TTC549 (cell line): ENCODE measurements at regions not wholly inside any gene's neighbourhood (a gene's known extent, or its start where the extent isn't known, plus 50 kb on each side); places are given as distances from the start of the nearest gene placed in this dataset.
"Not testable (repeated sequence)": the region's sequence is repeated elsewhere in the genome, so short reads cannot be mapped to it uniquely, and the experiment has no call there.

Experiments used
- FAIRE-seq: peaks from 2 replicates; lab custom pipeline; 2012; peaks lifted over from hg19 to GRCh38; lab: Jason Lieb, UNC

DNA sequence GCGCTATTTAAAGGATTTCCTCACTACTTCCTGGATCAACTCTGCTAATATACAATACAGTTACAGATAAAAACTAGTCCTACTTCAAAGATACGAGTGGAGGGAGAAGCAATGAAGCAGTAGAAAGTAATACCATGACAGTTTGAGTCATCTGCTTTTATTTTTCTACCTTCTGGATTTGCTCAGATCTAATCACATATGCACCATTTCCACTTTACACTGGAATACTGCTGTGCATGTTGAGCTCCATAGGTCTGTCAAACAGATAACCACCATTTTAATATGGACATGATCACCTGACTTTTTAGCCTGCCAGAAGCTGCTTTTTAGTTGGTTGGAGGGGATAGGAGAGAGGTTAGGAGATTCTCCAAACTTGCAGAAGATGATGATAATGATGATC, 92.5 kb downstream of the MMUT start:
- no peak for FAIRE-seq

DNA sequence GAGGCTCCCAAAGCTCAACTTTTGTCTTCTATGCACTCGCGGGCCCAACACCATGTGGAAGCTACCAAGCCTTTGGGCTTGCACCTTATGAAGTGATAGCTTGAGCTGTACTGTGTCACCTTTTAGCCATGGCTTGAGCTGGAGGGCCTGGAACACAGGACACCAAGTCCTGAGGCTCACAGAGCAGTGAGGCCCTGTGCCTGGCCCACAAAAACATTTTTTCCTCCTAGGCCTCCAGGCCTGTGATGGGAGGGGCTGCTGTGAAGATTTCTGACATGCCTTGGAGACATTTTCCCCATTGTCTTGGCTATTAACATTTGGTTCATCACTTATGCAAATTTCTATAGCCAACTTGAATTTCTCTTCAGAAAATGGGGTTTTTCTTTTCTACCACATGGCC, 96.5 kb downstream of the MMUT start:
- no peak for FAIRE-seq

DNA sequence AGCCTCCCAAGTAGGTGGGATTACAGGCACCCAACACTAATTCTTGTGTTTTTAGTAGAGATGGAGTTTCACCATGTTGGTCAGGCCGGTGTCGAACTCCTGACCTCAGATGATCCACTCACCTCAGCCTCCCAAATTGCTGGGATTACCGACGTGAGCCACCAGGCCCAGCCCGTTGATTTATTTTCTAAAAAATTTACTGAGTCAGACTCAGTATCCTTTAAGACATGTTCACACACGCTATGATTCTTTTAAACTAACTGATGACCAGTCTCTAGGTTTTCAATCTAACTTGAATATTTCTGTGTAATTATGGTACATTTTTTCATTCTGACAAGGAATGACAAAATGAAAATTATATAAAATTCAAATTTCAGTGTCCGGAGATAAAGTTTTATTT, 114.5 kb downstream of the MMUT start:
- FAIRE-seq, result no peak

DNA sequence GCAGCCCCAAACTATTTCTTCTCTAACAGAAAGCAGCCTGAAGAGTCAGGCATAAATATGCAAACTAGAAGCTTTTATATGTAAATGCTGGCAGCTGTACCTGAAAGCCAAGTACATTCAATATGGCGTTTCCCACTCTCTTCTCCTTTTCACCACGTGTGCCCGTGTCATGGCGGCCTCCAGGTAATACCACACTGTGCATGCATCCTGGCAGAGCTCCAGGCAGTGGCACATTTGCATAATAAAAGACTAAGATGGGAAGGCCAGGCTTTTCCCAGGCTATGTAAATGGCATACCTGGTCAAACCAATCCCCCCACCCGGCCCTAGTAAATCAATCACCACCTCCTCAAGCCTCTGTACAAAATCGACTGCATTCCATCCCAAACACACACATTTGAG, 120.6 kb downstream of the MMUT start:
- no peak for FAIRE-seq

DNA sequence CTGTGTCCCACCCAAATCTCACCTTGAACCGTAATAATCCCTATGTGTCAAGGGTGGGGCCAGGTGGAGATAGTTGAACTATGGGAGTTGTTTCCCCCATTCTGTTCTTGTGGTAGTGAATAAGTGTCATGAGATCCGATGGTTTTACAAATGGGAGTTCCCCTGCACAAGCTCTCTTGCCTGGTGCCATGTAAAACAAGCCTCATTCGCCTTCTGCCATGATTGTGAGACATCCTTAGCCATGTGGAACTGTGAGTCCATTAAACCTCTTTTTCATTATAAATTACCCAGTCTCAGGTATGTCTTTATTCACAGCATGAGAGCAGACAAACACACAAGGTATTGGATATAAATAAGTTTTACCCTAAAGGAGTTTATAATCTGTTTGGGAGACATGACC, 121.2 kb downstream of the MMUT start:
- FAIRE-seq, result no peak

GRCh38 chr6:49339096-49339495, 124.0 kb downstream of the MMUT start:
- no peak for FAIRE-seq

DNA sequence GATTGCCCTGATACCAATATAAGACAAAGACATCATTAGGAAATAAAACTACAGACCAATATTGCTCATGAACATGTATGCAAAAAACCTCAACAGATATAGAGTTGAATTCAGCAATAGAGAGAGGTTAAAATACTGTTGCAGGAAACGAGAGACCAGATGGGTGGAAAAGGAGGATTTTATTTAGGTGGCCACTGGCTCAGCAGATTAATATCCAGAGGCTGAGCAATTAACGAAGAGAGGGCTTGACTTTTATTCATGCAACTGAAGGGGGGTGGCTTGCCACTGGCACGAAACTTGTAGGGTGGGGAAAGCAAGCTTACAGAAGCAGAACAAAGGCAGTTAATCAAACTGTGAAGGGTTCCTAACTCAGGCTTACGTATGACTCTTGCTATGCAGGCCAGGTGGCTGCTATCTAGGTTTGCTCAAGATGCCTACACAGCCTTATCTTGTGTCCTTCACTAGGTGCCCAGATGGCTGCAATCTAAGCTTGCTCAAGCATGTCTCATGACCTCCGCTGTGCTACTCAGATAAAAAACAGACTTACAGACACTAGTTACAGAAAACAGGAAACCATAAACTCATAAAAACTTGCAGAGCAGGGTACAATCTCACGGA, 126.4 kb downstream of the MMUT start:
- no peak for FAIRE-seq

DNA sequence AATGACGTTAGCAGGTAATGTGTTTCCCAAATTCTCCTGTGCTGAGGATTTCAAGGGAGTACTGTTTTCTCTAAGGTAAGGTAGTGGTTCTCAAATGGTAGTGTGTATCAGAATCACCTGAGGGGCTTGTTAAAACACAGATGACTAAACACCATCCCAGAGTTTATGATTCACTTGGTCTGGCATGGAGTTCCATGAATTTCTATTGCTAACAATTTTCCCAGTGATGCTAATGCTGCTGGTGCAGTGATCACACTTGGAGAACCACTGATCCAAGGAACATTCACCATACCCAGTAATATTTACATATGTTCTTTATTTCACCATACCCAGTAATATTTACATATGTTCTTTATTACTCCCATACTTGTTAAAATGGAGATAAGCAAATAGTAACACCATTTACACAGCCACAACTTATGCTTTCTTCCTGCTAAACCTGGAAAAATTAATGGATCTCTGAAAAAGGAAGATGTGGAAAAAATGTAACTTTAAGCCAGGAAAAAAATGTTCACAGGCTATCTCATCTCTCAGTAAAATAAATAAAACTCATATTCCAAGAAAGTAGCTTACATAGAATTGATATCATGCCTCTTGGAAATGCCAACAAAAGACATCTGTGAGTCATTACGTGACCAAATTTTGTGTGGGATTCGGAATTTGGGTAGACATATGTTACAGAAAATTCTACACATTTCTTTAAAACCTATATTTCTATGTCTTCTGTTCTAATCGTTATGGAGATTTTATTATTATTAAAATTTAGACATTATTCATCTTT, 129.5 kb downstream of the MMUT start:
- no peak for FAIRE-seq

DNA sequence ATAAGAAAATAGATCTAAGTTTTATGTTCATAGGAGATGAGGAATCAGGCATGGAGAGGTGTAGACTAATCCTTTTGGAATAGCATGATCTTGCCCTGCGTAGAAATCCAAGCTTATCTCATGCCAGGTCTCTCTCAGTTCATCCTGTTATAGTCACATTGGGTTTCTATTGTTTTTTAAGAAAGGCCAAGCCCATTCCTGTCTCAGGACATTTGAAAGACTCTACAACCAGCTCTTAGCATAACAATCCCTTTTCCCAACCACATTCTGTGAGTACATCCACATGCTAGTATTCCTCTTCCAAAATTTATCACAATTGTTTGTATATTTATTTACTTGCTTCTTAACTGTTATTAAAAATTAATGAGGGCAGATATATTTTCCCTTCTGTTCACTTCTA, 130.3 kb downstream of the MMUT start:
- FAIRE-seq, result no peak

DNA sequence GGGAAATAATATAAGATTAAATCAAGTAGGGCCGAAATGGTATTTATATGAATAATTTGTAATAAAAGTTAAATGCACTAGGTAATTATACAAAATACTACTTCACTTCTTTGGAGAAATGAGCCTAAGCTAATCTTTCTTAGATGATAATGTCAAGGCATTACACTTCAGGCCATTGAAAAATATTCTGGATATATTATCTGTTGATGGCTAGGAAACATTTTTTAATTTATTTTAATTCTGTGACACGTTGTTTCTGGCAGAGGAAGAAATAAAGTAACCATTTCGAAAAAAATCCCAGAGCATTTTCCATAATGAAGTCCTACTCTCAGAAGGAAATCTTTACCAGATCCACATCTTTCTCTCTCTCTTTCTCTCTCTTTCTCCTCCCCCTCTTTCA, 133.9 kb downstream of the MMUT start:
- FAIRE-seq, result no peak

- FAIRE-seq, result no peak
Measured at GRCh38 chr6:49328051-49328744, 134.9 kb downstream of the MMUT start.

DNA sequence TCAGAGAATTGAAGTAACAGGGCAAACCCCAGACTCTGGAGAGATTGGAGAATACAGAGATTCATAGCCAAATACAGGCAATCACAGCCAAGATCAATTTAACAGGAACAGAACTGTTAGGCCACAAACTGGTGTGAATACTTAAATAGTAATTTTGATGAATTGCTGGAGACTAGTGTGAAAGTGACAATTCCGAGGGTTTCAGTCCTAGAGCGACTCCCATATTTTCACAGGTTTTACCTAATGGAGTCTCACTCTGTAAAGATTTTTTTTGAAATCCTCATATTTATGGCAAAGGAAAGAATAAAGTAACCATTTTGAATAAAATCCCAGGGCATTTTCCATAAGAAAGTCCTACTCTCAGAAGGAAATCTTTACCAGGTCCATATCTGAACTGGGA, 135.5 kb downstream of the MMUT start:
- FAIRE-seq, result no peak

GRCh38 chr6:49327005-49327404, 136.0 kb downstream of the MMUT start:
- FAIRE-seq, result no peak

DNA sequence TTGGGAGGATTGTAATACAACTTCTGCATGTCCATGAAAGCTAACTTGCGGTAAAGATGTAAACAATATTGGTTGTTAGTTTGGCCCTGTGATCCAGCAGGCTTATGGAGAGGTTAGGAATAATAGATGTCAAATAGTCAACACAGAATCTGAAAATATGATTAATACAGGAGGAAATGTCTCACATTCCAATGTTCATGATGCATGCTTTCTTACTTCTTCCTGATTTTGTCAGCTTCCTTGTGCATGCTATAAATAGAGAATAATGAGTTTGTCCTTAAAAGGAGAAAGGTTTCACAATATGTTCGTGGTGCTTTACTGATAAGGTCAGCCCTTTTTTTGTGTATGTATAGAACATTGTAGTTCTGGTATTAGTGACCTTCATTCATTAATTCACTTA, 136.7 kb downstream of the MMUT start:
- FAIRE-seq, result no peak

DNA sequence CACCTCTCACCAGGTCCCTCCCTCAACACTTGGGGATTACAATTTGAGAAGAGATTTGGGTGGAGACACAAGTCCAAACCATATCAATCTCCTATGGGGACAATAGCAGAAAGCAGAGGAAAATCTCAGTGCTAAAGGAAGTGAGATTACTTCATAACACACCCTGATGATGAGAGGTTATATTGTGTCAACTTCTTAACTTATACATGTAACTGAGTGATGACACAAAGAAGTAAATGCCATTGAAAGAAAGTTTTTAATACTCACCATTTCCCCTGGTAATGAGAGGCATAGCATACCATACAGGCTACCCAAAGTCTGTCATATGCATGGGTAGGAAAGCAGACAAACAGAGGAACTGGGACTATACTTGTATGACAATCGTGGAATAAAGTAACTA, 137.2 kb downstream of the MMUT start:
- no peak for FAIRE-seq

DNA sequence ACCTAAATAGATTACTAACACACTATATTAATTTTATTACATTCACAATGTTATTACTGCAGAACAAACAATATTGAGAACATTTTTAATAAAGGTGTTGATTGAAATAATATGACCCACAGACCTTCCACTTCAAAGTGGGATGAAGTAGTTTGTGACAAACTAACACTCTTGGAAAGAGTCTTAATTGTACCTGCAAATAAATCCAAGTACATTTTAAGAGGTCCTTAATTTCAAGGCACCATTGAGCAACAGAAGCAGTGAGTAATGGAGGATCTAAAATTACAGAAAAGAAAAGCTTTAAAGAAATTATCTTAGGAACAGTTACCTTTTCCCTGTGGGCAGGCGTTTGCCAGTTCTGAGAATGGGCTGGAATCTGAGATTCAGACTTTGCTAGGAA, 140.2 kb downstream of the MMUT start:
- no peak for FAIRE-seq

DNA sequence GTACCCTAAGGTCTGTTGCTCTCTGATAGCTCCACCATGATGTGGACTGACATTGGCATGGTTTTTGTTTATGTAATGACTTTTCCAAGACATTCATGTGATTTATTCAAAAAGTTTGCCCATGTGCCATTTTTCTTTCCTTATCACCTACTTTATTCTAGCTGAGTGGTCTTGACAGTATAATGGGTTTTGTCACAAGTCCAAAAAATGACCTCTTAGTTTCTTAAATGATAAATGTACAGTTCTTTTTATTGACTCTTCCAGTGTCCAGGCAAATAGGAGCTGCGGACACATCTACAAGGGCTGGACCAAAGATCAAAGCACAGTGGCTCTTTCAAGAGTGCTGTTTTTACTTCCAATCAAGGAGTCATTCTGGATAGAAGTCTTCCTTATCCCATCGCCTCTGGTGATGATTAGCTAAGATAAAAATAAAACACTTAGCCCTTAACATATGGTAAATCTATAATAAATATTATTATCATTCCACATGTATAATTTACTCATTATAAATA, 141.4 kb downstream of the MMUT start:
- FAIRE-seq, result no peak

- FAIRE-seq, result no peak
Measured at GRCh38 chr6:49305010-49305409, 158.0 kb downstream of the MMUT start.

DNA sequence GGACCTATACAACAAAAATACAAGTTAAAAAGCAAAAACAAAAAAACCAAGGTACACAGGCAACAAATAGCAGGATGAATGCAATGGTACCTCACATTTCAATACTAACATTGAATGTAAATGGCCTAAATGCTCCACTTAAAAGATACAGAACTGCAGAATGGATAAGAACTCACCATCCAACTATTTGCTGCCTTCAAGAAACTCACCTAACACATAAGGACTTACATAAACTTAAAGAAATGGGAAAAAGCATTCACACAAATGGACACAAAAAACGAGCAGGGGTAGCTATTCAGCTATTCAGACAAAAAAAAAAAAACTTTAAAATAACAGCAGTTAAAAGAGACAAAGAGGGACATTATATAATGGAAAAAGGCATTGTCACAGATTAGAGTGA, 158.7 kb downstream of the MMUT start:
- FAIRE-seq, result not testable (repeated sequence)

GRCh38 chr6:49300911-49301310, 162.1 kb downstream of the MMUT start:
- FAIRE-seq, result no peak

DNA sequence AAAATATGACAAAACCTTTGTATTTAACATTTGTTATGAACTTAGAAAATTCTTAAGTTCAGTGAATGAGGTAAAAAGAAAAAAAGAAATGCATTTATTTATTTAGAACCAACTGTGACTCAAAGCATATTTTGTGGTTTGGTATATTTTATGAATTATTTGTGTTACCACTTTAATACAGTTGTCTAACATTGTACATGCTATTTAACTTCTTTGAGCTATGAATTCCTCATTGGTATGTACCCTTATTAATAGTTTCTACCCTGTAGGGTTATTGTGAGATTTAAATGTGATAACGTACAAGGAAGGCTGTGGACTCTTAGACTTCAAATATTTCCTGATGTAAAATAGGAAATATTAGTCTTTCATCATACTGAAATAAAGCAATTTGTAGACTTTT, 162.6 kb downstream of the MMUT start:
- no peak for FAIRE-seq

DNA sequence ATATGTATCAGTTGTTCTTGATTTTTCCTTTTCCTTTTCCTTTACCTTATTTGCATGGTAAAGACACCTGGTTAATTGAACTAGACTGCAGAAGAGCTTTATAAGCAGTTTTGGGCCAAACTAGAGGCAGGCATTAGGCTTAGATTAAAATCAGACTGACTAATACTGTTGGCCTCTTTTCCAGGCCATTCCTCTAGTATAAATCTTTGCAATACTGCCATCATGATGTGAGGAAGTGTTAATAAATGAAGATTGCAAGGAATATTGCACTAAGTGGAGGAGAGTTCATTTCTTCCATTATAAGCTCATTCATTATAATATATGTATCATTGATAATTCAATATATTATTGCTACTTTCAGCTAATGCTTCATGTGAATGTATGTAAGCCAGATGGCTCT, 163.8 kb downstream of the MMUT start:
- no peak for FAIRE-seq

DNA sequence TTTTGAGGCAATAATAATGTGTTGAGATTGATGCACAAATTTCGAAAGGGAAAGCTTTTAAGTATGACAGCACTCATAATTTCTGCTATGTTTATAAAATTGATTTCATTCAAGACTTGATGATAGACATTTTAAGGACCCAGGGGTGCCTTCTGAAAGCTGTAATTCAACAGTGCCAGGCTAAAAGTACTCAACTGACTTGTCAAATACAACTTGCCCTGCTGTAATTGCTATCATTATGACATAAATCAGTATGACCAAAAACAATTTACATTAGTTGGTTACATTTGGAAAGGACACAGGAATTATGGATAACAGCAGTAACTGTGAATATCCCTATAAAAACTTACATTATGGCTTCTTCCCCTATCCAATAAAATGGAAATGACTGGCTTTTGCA, 178.9 kb downstream of the MMUT start:
- no peak for FAIRE-seq
